ENCODE measurements at regions not wholly inside any gene's neighbourhood (a gene's known extent, or its start where the extent isn't known, plus 50 kb on each side); places are given as distances from the start of the nearest gene placed in this dataset.

- TF ChIP-seq EP300 (conservative IDR thresholded peaks at IDR 0.05; ENCODE audit: poor library complexity, severe bottlenecking): no peak
- no peak for TF ChIP-seq CTCF (IDR thresholded peaks at IDR 0.05; ENCODE audit: poor library complexity, severe bottlenecking)
- TF ChIP-seq EZH2 (IDR thresholded peaks at IDR 0.05; ENCODE audit: borderline replicate concordance, insufficient read depth, low read length, poor library complexity, severe bottlenecking): no peak
- no peak for TF ChIP-seq RAD21 (conservative IDR thresholded peaks at IDR 0.05)
- no peak for TF ChIP-seq POLR2AphosphoS5 (IDR thresholded peaks at IDR 0.05)
- TF ChIP-seq REST (IDR thresholded peaks at IDR 0.05; ENCODE audit: borderline replicate concordance): no peak
- no peak for TF ChIP-seq SMC3 (conservative IDR thresholded peaks at IDR 0.05; ENCODE audit: poor library complexity)
- TF ChIP-seq TAF1 (IDR thresholded peaks at IDR 0.05; ENCODE audit: low read depth): no peak
These were observed 518.1 kb upstream of the JARID2 start for GRCh38 chr6:14727494-14728395.
